HK-2 (cell line): ENCODE measurements at regions not wholly inside any gene's neighbourhood (a gene's known extent, or its start where the extent isn't known, plus 50 kb on each side); places are given as distances from the start of the nearest gene placed in this dataset.

Experiments
- DNase-seq: peaks from one replicate; pipeline ENCODE4 v3.0.0-alpha.2; 2018; ENCODE audit not compliant: unreplicated experiment

- no peak for DNase-seq
Observed at GRCh38 chr4:110278127-110278526, 79.7 kb upstream of the ELOVL6 start.

- DNase-seq = no peak
Observed at GRCh38 chr4:110275871-110276270, 77.5 kb upstream of the ELOVL6 start.

DNA sequence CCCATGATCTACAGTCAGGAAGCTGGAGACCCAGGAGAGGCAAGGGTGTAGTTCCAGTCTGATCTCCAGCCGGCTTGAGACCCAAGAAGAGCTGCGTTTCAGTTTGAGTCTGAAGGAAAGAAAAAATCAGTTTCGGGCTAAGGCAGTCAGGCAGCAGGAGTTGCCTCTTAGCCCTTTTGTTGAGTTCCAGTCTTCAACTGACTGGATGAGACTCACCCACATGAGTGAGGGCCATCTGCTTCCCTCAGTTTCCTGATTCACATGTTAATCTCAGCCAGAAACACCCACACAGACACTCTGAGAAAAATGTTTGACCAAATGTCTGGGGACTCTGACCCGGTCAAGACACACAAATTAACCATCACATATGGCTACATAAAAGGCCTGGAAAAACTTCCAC lies 73.6 kb upstream of the ELOVL6 start:
- no peak for DNase-seq

- DNase-seq = no peak
Observed at GRCh38 chr4:110270492-110271197, 72.2 kb upstream of the ELOVL6 start.

- DNase-seq = no peak
Observed at GRCh38 chr4:110268790-110269189, 70.4 kb upstream of the ELOVL6 start.

- no peak for DNase-seq
Observed at GRCh38 chr4:110268352-110268751, 69.9 kb upstream of the ELOVL6 start.

- no peak for DNase-seq
Observed at GRCh38 chr4:110266136-110266535, 67.7 kb upstream of the ELOVL6 start.

- DNase-seq = no peak
Observed at GRCh38 chr4:110265001-110265400, 66.6 kb upstream of the ELOVL6 start.

DNA sequence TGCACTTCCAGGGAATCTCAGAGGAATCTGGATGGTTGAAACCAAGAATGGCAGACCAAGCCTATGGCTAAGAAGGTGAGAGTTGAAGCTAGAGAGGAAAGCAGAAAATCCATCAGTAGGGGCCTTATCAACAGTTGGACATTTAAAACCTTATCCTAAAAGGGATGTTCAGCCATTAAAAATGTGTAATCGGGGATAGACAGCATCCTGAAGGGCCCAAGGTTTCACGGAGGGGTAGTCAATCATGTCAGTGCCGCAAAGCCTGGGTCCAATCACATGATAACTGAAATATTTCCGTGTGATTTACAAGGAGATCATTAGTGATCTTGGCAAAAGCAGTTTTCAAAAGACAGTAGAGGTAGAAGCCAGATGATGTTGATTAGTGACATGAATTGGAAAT lies 61.9 kb upstream of the ELOVL6 start:
- no peak for DNase-seq

DNA sequence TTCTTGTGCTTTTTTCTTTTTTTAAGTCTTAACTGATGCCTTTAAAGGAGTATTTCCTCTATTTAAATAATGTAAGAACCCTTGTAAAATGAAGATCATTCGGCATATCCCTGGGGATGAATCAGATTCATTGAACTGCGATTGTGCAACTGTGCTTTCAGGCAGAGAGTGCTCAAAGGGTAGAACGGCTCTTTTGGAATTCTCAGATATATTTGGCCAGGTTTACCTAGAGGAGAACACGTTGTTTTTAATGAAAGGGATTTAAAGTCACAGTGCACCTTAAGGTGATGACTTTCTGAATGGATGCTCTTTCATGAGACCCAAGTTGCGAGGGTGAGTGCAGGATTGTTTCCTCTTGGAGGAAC lies 51.6 kb upstream of the ELOVL6 start:
- DNase-seq = no peak

DNA sequence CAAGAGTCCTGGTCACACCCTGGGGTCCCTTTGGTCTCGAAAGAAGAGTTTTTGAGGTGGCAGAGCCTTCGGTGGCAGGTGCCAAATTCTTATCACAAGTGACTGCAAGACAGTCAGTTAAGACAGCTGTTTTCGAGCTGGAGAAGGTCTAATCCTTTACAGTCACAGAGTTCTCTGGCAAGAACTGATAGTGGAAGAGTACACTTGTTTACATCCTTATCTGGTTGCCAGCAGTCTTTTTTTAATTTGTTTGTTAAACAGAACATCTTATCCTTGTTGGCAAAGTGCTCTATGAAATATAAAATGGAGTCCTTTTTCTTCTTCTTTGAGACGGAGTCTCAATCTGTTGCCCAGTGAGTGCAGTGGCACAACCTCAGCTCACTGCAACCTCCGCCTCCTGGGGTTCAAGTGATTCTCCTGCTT lies 50.4 kb upstream of the ELOVL6 start:
- no peak for DNase-seq
